Kidney epithelial cell (primary cell): ENCODE measurements at regions not wholly inside any gene's neighbourhood (a gene's known extent, or its start where the extent isn't known, plus 50 kb on each side); places are given as distances from the start of the nearest gene placed in this dataset.

Source experiments
- DNase-seq: peaks from one replicate; pipeline ENCODE4 v3.0.0-alpha.2; 2010; ENCODE audit warnings: low read depth
- H3K27me3 ChIP-seq: 2 replicates; pipeline ENCODE4 v1.6.0; 2011; ENCODE audit warnings: low read length; ENCODE audit not compliant: control insufficient read depth, insufficient read depth
- H3K36me3 ChIP-seq: 2 replicates; pipeline ENCODE4 v1.5.1; 2011; ENCODE audit warnings: low read length; ENCODE audit not compliant: control insufficient read depth, insufficient read depth
- H3K4me3 ChIP-seq: 2 replicates; pipeline ENCODE4 v1.5.1; 2011; ENCODE audit warnings: low read depth, mild to moderate bottlenecking, control low read depth, low read length
- TF ChIP-seq, protein P1 (sequence below): IDR thresholded peaks from 2 replicates; pipeline ENCODE4 v1.5.1; 2011; ENCODE audit warnings: mild to moderate bottlenecking, moderate library complexity, low read length, control low read depth, inconsistent platforms; ENCODE audit not compliant: insufficient read depth, poor library complexity, severe bottlenecking

- no peaks in the 10 kb centered on the region for H3K36me3 ChIP-seq
- no peak for DNase-seq
- TF ChIP-seq, protein P1, sequence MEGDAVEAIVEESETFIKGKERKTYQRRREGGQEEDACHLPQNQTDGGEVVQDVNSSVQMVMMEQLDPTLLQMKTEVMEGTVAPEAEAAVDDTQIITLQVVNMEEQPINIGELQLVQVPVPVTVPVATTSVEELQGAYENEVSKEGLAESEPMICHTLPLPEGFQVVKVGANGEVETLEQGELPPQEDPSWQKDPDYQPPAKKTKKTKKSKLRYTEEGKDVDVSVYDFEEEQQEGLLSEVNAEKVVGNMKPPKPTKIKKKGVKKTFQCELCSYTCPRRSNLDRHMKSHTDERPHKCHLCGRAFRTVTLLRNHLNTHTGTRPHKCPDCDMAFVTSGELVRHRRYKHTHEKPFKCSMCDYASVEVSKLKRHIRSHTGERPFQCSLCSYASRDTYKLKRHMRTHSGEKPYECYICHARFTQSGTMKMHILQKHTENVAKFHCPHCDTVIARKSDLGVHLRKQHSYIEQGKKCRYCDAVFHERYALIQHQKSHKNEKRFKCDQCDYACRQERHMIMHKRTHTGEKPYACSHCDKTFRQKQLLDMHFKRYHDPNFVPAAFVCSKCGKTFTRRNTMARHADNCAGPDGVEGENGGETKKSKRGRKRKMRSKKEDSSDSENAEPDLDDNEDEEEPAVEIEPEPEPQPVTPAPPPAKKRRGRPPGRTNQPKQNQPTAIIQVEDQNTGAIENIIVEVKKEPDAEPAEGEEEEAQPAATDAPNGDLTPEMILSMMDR, result no peak
- no peaks in the 10 kb centered on the region for H3K27me3 ChIP-seq
- no peak overlapping the region for H3K4me3 ChIP-seq
These were observed 63.8 kb upstream of the PLEKHG7 start for GRCh38 chr12:92639017-92639416.

DNA sequence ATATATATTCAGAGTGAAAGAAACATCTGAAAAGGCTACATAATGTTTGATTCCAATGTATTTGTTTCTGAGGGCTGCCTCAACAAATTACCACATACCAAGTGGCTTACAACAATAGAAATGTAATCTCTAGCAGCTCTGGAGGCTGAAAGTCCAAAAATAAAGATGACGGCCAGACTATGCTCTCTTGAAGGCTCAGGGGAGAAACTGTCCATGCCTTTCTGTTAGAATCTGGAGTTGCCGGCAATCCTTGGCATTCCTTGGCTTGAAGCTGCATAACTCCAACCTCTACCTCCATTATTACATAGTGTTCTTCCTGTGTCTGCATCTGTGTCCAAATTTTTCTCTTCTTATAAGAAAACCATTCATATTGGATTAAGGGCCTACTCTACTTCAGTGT, 68.1 kb upstream of the PLEKHG7 start:
- no peak for DNase-seq
- Histone ChIP-seq H3K4me3 (no peak overlapping the region), H3K36me3 (no peaks in the 10 kb centered on the region), H3K27me3 (no peaks in the 10 kb centered on the region)
- TF ChIP-seq, protein P1, result no peak

GRCh38 chr12:92634202-92634601, 68.6 kb upstream of the PLEKHG7 start:
- H3K36me3 ChIP-seq, result no peaks in the 10 kb centered on the region
- TF ChIP-seq, protein P1, result no peak
- DNase-seq, result no peak
- H3K4me3 ChIP-seq, result no peak overlapping the region
- no peaks in the 10 kb centered on the region for H3K27me3 ChIP-seq

- Histone ChIP-seq H3K4me3 (no peak overlapping the region), H3K36me3 (no peaks in the 10 kb centered on the region), H3K27me3 (no peaks in the 10 kb centered on the region)
- TF ChIP-seq, protein P1, result no peak
- DNase-seq, result no peak
These were observed 71.8 kb upstream of the PLEKHG7 start for GRCh38 chr12:92630968-92631367.

DNA sequence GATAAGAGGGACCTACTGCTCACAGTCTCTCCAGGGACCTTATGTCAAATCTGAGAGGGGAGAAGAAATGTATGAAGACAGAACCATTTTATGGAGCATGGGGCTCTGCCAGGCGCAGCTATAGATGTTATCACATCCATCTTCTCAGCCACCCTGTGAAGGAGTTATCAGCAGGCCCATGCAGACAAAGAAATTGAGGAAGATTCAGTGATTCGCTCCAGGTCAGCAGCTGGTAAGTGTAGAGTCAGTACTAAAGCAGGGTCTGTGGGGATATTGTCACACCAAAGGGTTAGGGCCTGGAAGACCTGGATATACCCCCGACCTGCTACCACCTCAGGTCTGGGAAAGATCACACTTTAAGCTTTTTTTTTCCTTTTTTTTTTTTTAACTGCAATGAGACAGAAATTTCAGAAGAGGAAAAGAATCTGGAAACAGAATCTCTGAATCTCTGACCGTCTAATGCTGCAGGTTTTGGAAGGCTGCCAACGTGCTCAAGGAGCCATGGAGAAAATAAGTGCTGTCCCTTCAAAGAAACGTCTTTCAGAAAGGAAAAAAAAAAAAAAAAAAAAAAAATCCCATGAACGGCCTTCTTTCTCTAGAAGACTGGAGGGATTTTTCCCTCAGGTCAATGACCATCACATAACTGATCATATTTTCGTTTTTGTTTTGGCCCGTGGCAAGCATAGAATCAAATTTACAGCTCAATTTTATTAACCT, 73.3 kb upstream of the PLEKHG7 start:
- peak; percentile 55 for DNase-seq
- H3K36me3 ChIP-seq, result no peaks in the 10 kb centered on the region
- H3K4me3 ChIP-seq, result no peak overlapping the region
- no peaks in the 10 kb centered on the region for H3K27me3 ChIP-seq
- TF ChIP-seq, protein P1, result no peak

DNA sequence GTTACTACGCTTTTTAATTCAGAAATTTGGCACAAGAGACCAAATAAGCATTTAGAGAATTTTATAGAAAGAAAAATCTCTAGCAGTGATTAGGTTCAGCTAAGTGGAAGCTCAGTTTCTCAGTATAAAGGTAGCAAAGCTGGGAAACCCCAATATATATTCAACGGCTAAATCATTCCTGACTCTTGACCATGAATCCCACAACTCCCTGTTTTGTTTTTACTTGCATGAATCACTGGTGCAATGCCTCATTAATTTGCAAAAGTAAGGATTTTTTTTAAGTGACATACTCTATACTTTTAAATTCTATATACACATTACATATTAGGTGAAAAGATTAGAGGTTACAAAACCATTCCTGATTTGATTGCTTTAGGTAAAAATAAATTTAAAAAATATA, 74.3 kb upstream of the PLEKHG7 start:
- no peak overlapping the region for H3K4me3 ChIP-seq
- H3K27me3 ChIP-seq, result no peaks in the 10 kb centered on the region
- H3K36me3 ChIP-seq, result no peaks in the 10 kb centered on the region
- DNase-seq, result peak; percentile 69
- TF ChIP-seq, protein P1, result no peak
